Mucosa of rectum (tissue), 2 donors: ENCODE measurements at regions not wholly inside any gene's neighbourhood (a gene's known extent, or its start where the extent isn't known, plus 50 kb on each side); places are given as distances from the start of the nearest gene placed in this dataset.

Experiments
- H3K27ac ChIP-seq, 2 donors: one replicate each; pipeline ENCODE4 v1.7.0; 2013; ENCODE audit warnings: inconsistent platforms in 2 of 2, low read depth in 2 of 2, low read length in 2 of 2
- H3K27me3 ChIP-seq, 2 donors: one replicate each; pipeline ENCODE4 v1.7.0; 2013; ENCODE audit warnings: low read length in 2 of 2; ENCODE audit not compliant: control insufficient read depth in 2 of 2, insufficient read depth in 2 of 2
- H3K36me3 ChIP-seq, 2 donors: one replicate each; pipeline ENCODE4 v1.7.0; 2013; ENCODE audit warnings: low read length in 2 of 2; ENCODE audit not compliant: control insufficient read depth in 2 of 2, insufficient read depth in 2 of 2
- H3K4me1 ChIP-seq, 2 donors: one replicate each; pipeline ENCODE4 v1.7.0; 2013; ENCODE audit warnings: low read length in 2 of 2, mild to moderate bottlenecking in 1 of 2; ENCODE audit not compliant: control insufficient read depth in 2 of 2, insufficient read depth in 2 of 2
- H3K4me3 ChIP-seq, 2 donors: one replicate each; pipeline ENCODE4 v1.7.0; 2013; ENCODE audit warnings: low read length in 2 of 2
- H3K9ac ChIP-seq, 2 donors: one replicate each; pipeline ENCODE4 v1.7.0; 2013; ENCODE audit warnings: low read length in 2 of 2, low read depth in 1 of 2, mild to moderate bottlenecking in 1 of 2
- H3K9me3 ChIP-seq, 2 donors: one replicate each; pipeline ENCODE4 v1.7.0; 2013; ENCODE audit warnings: low read length in 2 of 2; ENCODE audit not compliant: control insufficient read depth in 2 of 2
- donor health status: healthy.
- donor health status: Normal muscosa, but diverticular disease.

DNA sequence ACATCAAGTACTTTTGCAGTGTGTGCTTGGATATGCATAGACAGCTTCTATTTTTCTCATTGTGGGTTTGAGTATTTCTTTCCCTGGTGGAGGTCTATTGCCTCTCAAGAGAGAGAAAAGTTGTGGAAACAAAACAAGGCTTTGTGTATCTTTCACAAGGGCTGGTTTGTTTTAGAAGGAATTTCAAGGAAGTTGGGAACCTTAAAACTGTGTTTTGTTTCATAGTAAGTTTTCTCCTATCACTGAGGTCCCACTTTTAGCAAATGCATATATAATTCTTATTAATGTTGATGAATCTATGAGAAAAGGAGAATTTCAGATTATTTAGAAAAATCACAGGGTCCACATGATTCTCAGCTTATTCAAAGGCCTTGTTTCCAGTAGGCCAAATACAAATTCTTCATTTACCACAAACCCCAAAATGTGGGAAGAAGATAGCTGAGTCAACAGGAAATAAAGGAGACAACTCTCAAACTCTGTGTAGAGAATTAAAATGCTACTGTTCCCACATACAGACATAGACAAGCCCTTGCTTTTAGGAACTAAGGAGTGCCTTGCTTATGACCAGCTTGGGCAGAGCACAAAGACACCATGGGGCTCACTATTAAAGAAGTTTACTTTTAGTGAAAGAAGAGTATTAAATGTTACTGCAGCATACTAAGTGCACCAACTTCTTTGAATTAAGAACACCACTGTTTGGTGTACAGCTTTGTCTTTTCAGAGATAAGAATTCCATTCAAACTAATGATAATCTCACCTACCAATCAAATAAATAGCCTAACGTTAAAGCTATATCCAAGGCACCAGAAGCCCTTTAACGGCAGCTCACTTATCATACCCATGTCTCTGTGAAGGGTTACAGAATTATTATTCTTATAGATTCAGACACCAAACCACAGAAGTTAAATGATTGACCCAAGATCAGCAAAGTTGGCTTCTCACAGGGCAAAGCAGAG, 177.4 kb upstream of the LEF1 start:
- no peaks in the 10 kb centered on the region for H3K4me1 ChIP-seq
- H3K27ac ChIP-seq = no peak overlapping the region
- H3K9me3 ChIP-seq = no peaks in the 10 kb centered on the region
- H3K9ac ChIP-seq = no peak overlapping the region
- no peaks in the 10 kb centered on the region for H3K27me3 ChIP-seq
- H3K4me3 ChIP-seq = no peak overlapping the region
- no peaks in the 10 kb centered on the region for H3K36me3 ChIP-seq

DNA sequence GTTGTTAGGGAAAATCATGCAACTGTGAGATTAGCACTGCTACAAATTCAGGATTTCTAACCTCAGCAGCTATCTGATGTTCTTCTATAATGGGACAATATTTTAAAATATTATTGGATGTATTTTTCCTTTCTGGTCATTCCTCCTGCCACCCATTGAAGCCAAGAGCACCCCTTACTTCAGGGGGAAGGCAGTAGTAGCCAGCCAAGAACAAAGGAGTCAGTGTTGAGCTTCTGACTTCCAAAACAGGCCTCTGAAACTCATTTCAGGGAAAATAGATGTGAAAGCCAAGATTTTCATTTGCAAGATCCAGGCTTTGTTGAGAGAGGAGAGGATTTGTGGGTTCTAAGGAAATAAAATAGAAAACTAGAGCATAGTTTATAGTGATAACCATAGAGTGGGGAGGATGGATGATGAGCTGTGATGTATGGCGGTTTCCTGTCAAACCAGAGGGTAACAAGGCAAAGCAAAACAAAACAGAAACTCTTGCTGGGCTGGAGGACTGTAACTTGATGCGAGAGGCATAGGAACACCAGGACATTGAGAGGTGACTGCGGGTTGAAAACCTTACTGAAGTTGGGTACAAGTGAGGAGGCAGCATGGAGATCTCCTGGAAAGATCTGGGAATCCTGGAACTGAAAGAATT, 173.7 kb upstream of the LEF1 start:
- no peaks in the 10 kb centered on the region for H3K36me3 ChIP-seq
- H3K9ac ChIP-seq = no peak overlapping the region
- no peaks in the 10 kb centered on the region for H3K27me3 ChIP-seq
- no peak overlapping the region for H3K4me3 ChIP-seq
- no peak overlapping the region for H3K27ac ChIP-seq
- no peaks in the 10 kb centered on the region for H3K9me3 ChIP-seq
- no peaks in the 10 kb centered on the region for H3K4me1 ChIP-seq

DNA sequence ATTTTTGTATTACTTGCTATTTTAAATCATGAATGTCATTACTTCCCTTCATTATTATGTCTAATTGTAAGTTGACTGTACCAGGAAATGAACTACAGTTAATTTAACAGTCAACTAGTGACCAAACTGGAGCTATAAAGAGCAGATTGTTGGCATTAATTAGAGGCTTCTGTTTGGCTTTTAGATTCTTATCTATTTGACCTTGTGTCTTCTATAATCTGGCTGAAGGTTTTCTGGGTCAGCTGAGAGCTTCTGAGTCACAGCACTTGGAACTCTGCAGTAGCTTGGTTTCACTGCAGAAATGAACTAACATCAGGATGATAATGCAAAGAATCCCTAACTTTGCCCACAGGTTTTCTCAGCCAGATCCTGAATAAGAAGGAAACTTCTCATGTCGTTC, 169.2 kb upstream of the LEF1 start:
- Histone ChIP-seq H3K27me3 (no peaks in the 10 kb centered on the region), H3K36me3 (no peaks in the 10 kb centered on the region), H3K27ac (no peak overlapping the region)

DNA sequence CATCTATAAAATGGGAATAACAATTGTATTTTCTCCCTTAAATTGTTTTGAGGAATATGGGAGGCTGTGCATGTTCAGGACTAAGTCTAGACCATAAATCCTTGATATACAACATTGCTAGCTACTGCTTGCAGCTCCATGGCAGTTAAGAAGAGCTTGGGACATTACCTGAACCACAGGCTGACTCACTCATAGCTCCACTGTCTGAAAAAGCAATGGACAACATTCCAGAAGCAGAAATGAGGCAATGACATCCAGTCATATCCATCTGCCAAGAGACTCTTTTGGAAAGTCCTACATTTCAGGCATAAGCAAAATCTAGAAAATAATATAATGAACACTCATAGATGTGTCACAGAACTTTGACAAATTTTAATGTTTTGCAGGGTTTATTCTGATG, 167.3 kb upstream of the LEF1 start:
- Histone ChIP-seq H3K9ac (no peak overlapping the region), H3K36me3 (no peaks in the 10 kb centered on the region), H3K27me3 (no peaks in the 10 kb centered on the region), H3K9me3 (no peaks in the 10 kb centered on the region), H3K27ac (no peak overlapping the region), H3K4me3 (no peak overlapping the region), H3K4me1 (peaks cover 0 to 4% of the 10 kb centered on the region in 2 donors)

More for the DNA sequence above, 169.2 kb upstream of the LEF1 start:
- H3K4me1 ChIP-seq = no peaks in the 10 kb centered on the region
- H3K9ac ChIP-seq = no peak overlapping the region
- H3K4me3 ChIP-seq = no peak overlapping the region
- H3K9me3 ChIP-seq = no peaks in the 10 kb centered on the region

DNA sequence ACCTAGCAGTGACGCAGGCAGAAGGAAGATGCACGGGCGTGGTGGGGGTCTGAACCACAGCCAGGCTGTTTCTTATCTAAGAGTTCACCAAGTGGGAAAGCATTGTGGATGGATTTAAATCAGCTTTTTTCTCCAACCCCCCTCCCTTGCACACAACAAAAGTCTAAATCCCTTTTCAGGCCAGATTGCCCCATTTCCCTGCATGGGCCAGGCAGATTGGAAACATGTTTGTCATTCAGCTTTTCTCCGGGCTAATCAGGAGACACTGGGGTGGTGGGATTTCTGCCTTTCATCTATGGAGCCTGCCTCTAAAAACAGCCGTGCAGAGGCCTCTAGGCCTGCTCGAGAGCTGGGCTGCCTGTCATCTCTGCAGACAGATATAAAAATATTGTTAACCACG, 166.3 kb upstream of the LEF1 start:
- Histone ChIP-seq H3K4me1 (peaks cover 0 to 4% of the 10 kb centered on the region in 2 donors), H3K9ac (no peak overlapping the region), H3K4me3 (no peak overlapping the region), H3K9me3 (no peaks in the 10 kb centered on the region), H3K36me3 (no peaks in the 10 kb centered on the region), H3K27ac (no peak overlapping the region), H3K27me3 (no peaks in the 10 kb centered on the region)

DNA sequence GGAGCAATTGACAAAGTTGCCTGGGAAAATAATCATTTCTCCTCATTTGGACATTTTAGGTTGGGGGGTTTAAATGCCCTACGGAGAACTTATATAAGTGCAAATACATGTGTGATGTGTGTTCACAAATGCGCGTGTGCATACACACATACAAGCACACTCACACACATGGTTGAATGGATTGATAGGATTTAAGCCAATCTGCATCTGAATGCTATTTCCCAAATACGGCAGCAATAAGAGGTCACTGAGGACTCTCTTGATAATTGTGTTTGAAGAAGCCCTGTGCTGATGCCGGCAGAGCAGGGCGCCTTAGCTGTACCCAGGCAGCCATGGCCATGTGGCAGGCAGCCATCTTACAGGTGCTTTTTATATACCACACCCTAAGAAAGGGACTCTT, 165.3 kb upstream of the LEF1 start:
- H3K9ac ChIP-seq = no peak overlapping the region
- peaks cover 0 to 4% of the 10 kb centered on the region in 2 donors for H3K4me1 ChIP-seq
- no peaks in the 10 kb centered on the region for H3K36me3 ChIP-seq
- no peak overlapping the region for H3K4me3 ChIP-seq
- H3K9me3 ChIP-seq = no peaks in the 10 kb centered on the region
- no peaks in the 10 kb centered on the region for H3K27me3 ChIP-seq
- no peak overlapping the region for H3K27ac ChIP-seq

DNA sequence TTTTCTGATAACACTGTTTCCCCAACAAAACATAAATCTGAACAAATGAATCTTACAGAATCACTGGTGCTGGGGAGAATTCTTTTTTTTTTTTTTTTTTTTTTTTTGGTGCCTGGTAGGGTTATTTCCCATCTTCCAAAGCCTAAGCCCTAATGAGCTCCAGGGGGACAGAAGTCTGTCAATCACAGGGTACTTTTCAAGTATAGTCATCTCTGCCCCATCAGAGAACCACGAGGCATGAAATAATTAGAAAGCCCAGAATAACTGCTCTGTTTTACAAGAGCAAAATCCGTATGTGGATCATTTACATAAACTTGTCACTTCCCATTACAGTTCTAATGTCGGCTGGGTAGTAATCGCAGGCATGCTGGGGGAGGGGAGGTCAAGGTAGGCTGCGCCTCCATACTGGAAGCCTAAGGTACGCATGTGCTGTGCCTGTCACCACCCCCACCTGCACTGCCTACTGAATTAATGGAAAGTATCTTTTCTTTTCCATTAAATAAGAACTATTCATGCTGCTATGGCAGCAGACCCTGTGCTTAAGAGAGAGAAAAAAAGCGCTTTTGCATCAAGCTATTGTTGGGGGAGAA, 164.7 kb upstream of the LEF1 start:
- no peak overlapping the region for H3K4me3 ChIP-seq
- H3K36me3 ChIP-seq = no peaks in the 10 kb centered on the region
- no peaks in the 10 kb centered on the region for H3K9me3 ChIP-seq
- H3K27me3 ChIP-seq = no peaks in the 10 kb centered on the region
- H3K9ac ChIP-seq = no peak overlapping the region
- peaks cover 0 to 4% of the 10 kb centered on the region in 2 donors for H3K4me1 ChIP-seq
- no peak overlapping the region for H3K27ac ChIP-seq

DNA sequence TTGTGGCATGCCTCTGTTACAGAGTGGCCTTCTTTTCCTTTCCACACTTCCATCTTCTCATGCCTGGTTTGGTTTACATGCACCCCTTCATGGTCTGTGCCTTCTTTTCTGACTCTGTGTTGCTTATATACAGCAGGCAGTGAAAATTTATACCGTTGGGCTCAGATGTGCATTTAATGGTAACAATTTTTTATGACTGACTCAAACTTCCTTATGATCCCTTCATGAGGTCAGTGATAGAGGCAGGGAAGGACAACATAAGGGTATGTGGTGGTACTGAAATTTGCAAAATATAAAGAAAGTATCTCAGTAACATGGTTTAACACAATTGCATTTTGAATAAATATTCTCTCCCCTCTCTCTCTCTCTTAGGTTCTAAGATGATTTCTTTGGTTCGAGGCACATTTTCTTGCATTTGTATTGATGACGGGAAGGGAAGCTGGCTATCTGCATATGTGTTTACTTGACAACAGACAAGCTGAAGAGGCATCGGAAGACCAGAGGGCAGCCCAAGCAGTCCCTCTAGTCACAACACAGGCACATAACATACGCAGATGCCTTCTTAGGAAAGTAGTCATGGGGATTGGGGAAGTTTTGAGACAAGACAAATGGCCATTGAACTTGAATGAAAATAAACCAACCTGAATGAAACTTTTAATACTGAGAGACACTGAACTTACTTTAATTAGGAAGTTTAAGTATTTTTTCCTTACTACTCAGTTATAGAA, 163.3 kb upstream of the LEF1 start:
- Histone ChIP-seq H3K4me1 (peaks cover 0 to 4% of the 10 kb centered on the region in 2 donors), H3K27me3 (no peaks in the 10 kb centered on the region), H3K4me3 (no peak overlapping the region), H3K9ac (no peak overlapping the region), H3K9me3 (no peaks in the 10 kb centered on the region), H3K36me3 (no peaks in the 10 kb centered on the region), H3K27ac (no peak overlapping the region)

DNA sequence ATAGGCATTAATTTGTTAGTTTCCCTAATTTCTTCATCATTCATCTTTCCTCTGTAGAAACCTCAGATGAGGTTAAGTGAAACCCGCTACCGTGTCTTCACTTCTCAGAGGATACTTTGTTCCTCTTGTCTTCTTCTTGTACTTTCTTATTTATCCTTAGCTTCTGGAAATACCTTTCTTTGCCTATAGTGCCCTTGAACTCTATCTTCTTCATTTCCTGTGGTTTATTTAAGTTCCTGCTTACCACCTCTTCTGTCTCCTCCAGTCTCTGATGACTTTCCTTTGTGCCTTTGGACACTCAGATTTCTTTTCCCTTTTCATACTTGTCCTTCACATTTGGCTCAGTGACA, 159.6 kb upstream of the LEF1 start:
- H3K27me3 ChIP-seq = no peaks in the 10 kb centered on the region
- H3K4me1 ChIP-seq = peaks cover 0 to 4% of the 10 kb centered on the region in 2 donors
- H3K9ac ChIP-seq = no peak overlapping the region
- no peak overlapping the region for H3K27ac ChIP-seq
- H3K9me3 ChIP-seq = no peaks in the 10 kb centered on the region
- H3K36me3 ChIP-seq = no peaks in the 10 kb centered on the region
- H3K4me3 ChIP-seq = no peak overlapping the region
